GM10266 (cell line): ENCODE measurements at regions not wholly inside any gene's neighbourhood (a gene's known extent, or its start where the extent isn't known, plus 50 kb on each side); places are given as distances from the start of the nearest gene placed in this dataset.
"Not testable (repeated sequence)": the region's sequence is repeated elsewhere in the genome, so short reads cannot be mapped to it uniquely, and the experiment has no call there.

Experiments used
- DNase-seq: peaks from one replicate; pipeline ENCODE4 v3.0.0; 2012; ENCODE audit errors: extremely low spot score
- TF ChIP-seq, protein P1 (sequence below): IDR thresholded peaks from 2 replicates; pipeline ENCODE4 v1.5.1; 2012; ENCODE audit warnings: mild to moderate bottlenecking, low read depth; ENCODE audit not compliant: control insufficient read depth, insufficient read depth; ENCODE audit errors: missing control alignments

DNA sequence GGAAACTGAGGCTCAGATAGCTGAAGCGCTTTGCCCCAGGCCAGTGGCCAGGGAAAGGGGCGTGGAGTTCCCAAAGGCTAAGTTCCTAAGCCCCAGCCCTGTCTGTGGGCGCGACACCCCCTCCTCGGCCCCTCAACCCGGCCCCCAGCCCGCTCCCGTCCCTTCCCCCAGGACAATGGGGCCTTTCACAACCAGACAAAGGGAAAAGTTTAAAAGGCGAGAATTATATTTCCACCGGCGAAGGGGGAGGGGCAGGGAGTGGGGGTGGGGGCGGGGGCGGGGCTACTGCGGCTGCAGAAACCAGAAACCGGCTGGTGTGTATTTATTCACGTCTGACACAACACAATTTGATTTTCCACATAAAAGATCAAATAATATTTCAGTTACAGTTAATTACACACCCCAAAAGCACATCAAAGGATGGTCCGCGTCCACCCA lies 192.1 kb downstream of the MN1 start:
- TF ChIP-seq, protein P1, sequence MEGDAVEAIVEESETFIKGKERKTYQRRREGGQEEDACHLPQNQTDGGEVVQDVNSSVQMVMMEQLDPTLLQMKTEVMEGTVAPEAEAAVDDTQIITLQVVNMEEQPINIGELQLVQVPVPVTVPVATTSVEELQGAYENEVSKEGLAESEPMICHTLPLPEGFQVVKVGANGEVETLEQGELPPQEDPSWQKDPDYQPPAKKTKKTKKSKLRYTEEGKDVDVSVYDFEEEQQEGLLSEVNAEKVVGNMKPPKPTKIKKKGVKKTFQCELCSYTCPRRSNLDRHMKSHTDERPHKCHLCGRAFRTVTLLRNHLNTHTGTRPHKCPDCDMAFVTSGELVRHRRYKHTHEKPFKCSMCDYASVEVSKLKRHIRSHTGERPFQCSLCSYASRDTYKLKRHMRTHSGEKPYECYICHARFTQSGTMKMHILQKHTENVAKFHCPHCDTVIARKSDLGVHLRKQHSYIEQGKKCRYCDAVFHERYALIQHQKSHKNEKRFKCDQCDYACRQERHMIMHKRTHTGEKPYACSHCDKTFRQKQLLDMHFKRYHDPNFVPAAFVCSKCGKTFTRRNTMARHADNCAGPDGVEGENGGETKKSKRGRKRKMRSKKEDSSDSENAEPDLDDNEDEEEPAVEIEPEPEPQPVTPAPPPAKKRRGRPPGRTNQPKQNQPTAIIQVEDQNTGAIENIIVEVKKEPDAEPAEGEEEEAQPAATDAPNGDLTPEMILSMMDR, result no peak
- DNase-seq, result no peak

DNA sequence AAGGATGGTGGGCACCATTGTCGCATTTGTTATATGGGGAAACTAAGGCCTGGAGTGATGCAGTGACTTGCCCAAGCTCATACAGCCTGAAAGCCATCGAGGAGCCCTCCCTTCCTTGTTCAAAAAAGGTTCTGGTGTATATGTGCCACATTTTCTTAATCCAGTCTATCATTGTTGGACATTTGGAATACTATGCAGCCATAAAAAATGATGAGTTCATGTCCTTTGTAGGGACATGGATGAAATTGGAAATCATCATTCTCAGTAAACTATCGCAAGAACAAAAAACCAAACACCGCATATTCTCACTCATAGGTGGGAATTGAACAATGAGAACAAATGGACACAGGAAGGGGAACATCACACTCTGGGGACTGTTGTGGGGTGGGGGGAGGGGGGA lies 191.4 kb downstream of the MN1 start:
- not testable (repeated sequence) for DNase-seq

DNA sequence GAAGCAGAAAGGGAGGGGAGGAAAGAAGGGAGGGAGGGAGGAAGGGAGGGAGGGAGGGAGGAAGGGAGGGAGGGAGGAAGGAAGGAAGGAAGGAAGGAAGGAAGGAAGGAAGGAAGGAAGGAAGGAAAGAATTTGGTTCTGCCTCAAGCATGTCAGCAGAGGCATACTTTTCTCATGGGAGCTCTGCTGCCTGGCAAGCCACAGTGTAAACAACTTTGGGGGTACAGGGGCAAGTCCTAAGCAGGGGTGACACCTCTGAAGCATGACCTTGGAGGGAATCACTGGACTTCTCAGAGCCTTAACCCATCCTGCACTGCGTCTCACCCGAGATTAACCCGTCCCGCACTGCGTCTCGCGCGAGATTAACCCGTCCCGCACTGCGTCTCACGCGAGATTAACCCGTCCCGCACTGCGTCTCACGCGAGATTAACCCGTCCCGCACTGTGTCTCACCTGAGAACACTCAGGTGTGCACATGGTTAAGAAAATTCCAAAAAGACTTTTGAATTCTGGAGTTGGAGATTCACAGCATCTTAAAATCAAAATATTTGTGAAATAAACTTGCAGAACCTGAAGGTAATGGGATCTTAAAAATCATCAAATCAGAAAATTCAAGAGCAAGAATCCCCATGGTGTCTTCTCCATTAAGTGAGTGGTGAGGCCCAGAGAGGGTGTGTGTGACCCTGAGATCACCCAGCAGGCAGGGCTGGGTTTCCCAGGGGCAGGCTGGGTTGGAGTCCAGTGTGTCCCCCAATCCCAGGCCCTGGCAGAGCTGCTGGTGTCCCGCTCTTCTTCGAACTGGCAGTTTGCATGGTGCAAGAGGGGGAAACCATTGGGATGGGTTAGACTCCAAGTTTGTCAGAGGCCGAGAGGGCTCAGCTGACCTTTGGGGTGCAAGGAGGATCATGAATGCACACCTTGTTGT lies 190.4 kb downstream of the MN1 start:
- TF ChIP-seq, protein P1, result no peak
- no peak for DNase-seq

DNA sequence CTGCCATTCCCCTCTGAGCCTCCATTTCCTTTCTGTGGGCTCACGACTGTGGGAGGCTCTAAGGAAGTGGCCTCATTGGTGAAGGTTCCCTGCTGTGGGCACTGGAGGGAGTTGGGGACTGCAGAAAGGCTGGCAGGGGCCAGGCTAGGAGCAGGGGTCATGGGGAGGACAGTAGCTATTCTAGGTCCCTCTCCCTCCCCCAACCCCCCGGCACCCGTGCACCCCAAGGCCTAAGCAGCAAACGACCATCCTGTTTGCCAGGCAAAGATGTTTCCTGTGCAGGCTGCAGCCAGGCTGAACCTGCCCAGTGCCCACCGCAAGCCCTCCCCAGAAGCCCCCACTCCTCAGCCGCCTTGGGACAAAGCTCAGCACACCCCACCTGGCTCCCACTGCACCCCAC lies 189.4 kb downstream of the MN1 start:
- no peak for DNase-seq

DNA sequence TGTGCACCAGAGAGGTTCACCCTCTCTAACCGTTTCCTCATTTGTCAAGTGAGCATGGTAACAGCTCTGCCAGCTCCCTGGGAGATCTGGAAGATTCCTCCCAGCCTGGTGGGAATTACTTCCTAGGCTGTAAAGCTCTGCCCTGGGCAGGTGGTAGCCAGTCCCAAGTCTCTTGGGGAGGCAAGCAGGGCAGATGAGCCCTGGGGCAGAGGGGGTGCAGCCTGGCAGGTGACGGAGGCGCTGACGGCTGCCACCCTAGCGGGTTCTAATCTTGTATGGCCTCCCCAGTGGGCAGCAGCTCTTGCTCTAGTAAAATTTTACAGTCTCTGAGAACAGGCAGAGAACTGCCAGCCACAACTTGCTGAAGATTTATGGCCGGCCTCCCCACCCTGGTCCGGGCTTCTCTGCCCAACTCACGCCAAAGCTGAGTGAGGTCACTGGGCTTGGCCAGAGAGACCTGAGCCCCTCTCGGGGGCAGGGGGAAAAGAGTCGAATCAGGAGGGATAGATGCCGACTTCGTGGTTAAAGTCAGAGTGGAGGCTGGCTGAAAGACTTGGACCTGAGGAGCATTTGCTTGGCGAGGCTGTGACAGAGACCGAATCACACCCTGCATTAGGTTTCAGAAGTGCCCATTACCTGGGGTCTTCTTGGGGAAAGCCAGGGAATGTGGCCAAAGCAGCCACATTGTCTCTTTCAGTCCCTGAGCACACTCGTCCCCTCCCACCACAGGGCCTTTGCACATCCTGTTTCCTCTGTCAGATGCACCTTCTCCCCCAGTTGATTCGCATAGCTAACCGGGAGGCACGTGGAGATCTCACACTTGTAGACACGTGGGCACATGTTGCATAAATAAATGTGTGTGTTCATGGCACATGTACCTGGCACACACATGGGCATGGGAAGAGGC lies 188.2 kb downstream of the MN1 start:
- TF ChIP-seq, protein P1, result no peak
- no peak for DNase-seq

More for the DNA sequence above, 189.4 kb downstream of the MN1 start:
- TF ChIP-seq, protein P1, result no peak

DNA sequence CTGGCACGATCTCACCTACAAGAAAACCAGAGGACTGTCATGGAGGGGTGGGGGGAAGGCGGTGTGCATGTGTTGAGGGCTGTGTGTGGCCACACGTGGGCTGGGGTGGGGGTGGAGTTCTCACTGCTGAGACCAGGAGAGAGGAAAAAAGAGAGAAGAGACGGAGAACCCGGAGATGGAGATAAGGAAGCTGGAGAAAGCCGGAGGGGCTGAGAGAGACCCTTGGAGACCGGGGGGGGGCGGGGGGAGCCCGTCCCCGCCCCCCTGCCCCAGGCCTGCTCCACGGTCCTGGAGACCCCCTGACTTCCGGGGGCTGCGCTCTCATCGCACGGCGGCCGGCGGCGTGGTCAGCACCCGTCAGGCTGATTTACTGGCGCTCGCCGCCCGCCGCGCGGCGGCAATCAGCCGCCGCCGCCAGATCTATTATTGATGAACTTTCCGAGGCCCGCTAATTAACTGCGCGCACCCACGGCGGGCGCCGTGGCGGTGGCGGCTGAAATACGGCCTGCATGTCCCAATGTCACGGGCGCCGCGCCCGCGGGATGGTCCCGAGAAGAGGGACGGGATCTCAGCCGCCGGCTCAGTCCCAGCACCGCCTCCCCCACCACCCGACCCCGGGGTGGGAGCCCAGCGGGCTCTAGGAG lies 187.4 kb downstream of the MN1 start:
- DNase-seq, result no peak
- TF ChIP-seq, protein P1, result no peak

DNA sequence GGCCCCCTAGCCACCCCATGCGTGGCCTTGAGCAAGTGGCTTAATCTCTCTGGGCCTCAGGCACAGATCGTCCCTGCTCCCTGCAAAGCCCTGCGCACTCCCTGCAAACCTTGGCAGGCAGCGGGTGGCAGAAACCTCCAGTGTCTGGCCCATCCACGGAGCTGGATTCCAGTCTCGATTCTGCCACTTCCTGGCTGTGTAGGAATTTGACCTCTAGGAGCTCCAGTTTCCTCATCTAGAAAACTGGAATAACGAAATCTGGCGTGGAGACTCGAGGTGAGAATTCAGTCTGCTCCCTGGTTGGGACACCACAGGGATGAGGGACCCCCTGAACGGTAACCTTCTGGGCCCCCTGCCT lies 186.9 kb downstream of the MN1 start:
- no peak for DNase-seq
- TF ChIP-seq, protein P1, result no peak
